ENCODE measurements at regions not wholly inside any gene's neighbourhood (a gene's known extent, or its start where the extent isn't known, plus 50 kb on each side); places are given as distances from the start of the nearest gene placed in this dataset.

- H3K4me1 ChIP-seq (ENCODE audit: insufficient read depth, low read length) = no peaks in the 10 kb centered on the region
- no peak overlapping the region for H2AFZ ChIP-seq (ENCODE audit: low read length)
- no peaks in the 10 kb centered on the region for H4K20me1 ChIP-seq (ENCODE audit: insufficient read depth, low read length)
- H3K4me2 ChIP-seq (ENCODE audit: insufficient read depth, low read length) = no peak overlapping the region
- H3K79me2 ChIP-seq (ENCODE audit: insufficient read depth, low read length) = no peaks in the 10 kb centered on the region
- DNase-seq (ENCODE audit: insufficient read length, low spot score, missing footprints) = no peak
- H3K36me3 ChIP-seq (ENCODE audit: insufficient read depth, low read length) = no peaks in the 10 kb centered on the region
- H3K27ac ChIP-seq (ENCODE audit: low read depth, low read length) = no peak overlapping the region
- no peaks in the 10 kb centered on the region for H3K27me3 ChIP-seq (ENCODE audit: insufficient read depth, low read length)
- no peaks in the 10 kb centered on the region for H3K9me3 ChIP-seq (ENCODE audit: low read depth, low read length)
- no peak overlapping the region for H3K4me3 ChIP-seq (ENCODE audit: insufficient read depth, low read length)
- no peak for TF ChIP-seq CTCF (IDR thresholded peaks at IDR 0.05; ENCODE audit: extremely low read depth, low read depth, low read length)
These were observed 469.2 kb downstream of the CNTN3 start for GRCh38 chr3:74145277-74145676.

GRCh38 chr3:74139648-74140047 lies 474.8 kb downstream of the CNTN3 start:
- Histone ChIP-seq H3K4me2 (ENCODE audit: insufficient read depth, low read length) (no peak overlapping the region), H3K27ac (ENCODE audit: low read depth, low read length) (no peak overlapping the region), H3K36me3 (ENCODE audit: insufficient read depth, low read length) (no peaks in the 10 kb centered on the region), H3K27me3 (ENCODE audit: insufficient read depth, low read length) (no peaks in the 10 kb centered on the region), H3K9me3 (ENCODE audit: low read depth, low read length) (no peaks in the 10 kb centered on the region), H4K20me1 (ENCODE audit: insufficient read depth, low read length) (no peaks in the 10 kb centered on the region), H2AFZ (ENCODE audit: low read length) (no peak overlapping the region), H3K79me2 (ENCODE audit: insufficient read depth, low read length) (no peaks in the 10 kb centered on the region), H3K4me1 (ENCODE audit: insufficient read depth, low read length) (no peaks in the 10 kb centered on the region), H3K4me3 (ENCODE audit: insufficient read depth, low read length) (no peak overlapping the region)
- DNase-seq (ENCODE audit: insufficient read length, low spot score, missing footprints) = no peak
- TF ChIP-seq CTCF (IDR thresholded peaks at IDR 0.05; ENCODE audit: extremely low read depth, low read depth, low read length) = no peak

- H3K79me2 ChIP-seq (ENCODE audit: insufficient read depth, low read length) = no peaks in the 10 kb centered on the region
- H3K27me3 ChIP-seq (ENCODE audit: insufficient read depth, low read length) = no peaks in the 10 kb centered on the region
- no peaks in the 10 kb centered on the region for H4K20me1 ChIP-seq (ENCODE audit: insufficient read depth, low read length)
- no peak for DNase-seq (ENCODE audit: insufficient read length, low spot score, missing footprints)
- H3K9me3 ChIP-seq (ENCODE audit: low read depth, low read length) = no peaks in the 10 kb centered on the region
- H3K27ac ChIP-seq (ENCODE audit: low read depth, low read length) = no peak overlapping the region
- no peak overlapping the region for H3K4me2 ChIP-seq (ENCODE audit: insufficient read depth, low read length)
- H3K4me3 ChIP-seq (ENCODE audit: insufficient read depth, low read length) = no peak overlapping the region
- no peak for TF ChIP-seq CTCF (IDR thresholded peaks at IDR 0.05; ENCODE audit: extremely low read depth, low read depth, low read length)
- H3K4me1 ChIP-seq (ENCODE audit: insufficient read depth, low read length) = no peaks in the 10 kb centered on the region
- H2AFZ ChIP-seq (ENCODE audit: low read length) = no peak overlapping the region
- H3K36me3 ChIP-seq (ENCODE audit: insufficient read depth, low read length) = no peaks in the 10 kb centered on the region
These were observed 476.7 kb downstream of the CNTN3 start for GRCh38 chr3:74137790-74138189.

- no peak for DNase-seq (ENCODE audit: insufficient read length, low spot score, missing footprints)
- no peak overlapping the region for H2AFZ ChIP-seq (ENCODE audit: low read length)
These were observed 478.7 kb downstream of the CNTN3 start for GRCh38 chr3:74135808-74136207.

More at GRCh38 chr3:74135808-74136207, 478.7 kb downstream of the CNTN3 start:
- Histone ChIP-seq H4K20me1 (ENCODE audit: insufficient read depth, low read length) (no peaks in the 10 kb centered on the region), H3K4me3 (ENCODE audit: insufficient read depth, low read length) (no peak overlapping the region), H3K9me3 (ENCODE audit: low read depth, low read length) (no peaks in the 10 kb centered on the region), H3K27me3 (ENCODE audit: insufficient read depth, low read length) (no peaks in the 10 kb centered on the region), H3K4me1 (ENCODE audit: insufficient read depth, low read length) (no peaks in the 10 kb centered on the region), H3K4me2 (ENCODE audit: insufficient read depth, low read length) (no peak overlapping the region), H3K36me3 (ENCODE audit: insufficient read depth, low read length) (no peaks in the 10 kb centered on the region), H3K27ac (ENCODE audit: low read depth, low read length) (no peak overlapping the region), H3K79me2 (ENCODE audit: insufficient read depth, low read length) (no peaks in the 10 kb centered on the region)
- TF ChIP-seq CTCF (IDR thresholded peaks at IDR 0.05; ENCODE audit: extremely low read depth, low read depth, low read length) = no peak

Measured in osteoblast (primary cell).